Stimulated activated CD4-positive, alpha-beta T cell treated with anti-CD3 and anti-CD28 coated beads, TNF-alpha, amount 100 ng/mL, for 4 hours (primary cell): ENCODE measurements at regions not wholly inside any gene's neighbourhood (a gene's known extent, or its start where the extent isn't known, plus 50 kb on each side); places are given as distances from the start of the nearest gene placed in this dataset.
"Not testable (repeated sequence)": the region's sequence is repeated elsewhere in the genome, so short reads cannot be mapped to it uniquely, and the experiment has no call there.

Source experiments
- DNase-seq, 3 experiments: peaks; one replicate each; pipeline ENCODE4 v3.0.0-alpha.2; 2020; ENCODE audit warnings: low read depth in 3 of 3

DNA sequence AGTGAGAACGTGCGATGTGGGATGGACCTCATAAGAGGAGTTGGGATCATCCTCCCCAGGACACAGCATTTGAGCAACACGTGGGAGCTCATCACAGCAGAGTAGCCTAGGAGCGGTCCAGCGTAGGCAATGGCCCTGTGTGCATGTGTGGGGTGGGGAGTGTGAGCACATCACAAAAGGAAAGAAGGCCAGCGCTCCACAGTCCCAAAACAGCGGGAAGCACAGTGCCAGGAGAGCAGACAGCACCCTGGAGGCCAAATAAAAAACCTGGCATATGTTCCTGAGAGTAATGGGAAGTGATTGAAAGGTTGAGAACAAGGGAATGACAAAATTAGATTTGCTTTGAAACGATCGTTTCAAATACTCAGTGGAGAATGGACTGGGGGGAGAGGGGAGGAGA lies 226.0 kb downstream of the C7orf25 start:
- no peak for DNase-seq

DNA sequence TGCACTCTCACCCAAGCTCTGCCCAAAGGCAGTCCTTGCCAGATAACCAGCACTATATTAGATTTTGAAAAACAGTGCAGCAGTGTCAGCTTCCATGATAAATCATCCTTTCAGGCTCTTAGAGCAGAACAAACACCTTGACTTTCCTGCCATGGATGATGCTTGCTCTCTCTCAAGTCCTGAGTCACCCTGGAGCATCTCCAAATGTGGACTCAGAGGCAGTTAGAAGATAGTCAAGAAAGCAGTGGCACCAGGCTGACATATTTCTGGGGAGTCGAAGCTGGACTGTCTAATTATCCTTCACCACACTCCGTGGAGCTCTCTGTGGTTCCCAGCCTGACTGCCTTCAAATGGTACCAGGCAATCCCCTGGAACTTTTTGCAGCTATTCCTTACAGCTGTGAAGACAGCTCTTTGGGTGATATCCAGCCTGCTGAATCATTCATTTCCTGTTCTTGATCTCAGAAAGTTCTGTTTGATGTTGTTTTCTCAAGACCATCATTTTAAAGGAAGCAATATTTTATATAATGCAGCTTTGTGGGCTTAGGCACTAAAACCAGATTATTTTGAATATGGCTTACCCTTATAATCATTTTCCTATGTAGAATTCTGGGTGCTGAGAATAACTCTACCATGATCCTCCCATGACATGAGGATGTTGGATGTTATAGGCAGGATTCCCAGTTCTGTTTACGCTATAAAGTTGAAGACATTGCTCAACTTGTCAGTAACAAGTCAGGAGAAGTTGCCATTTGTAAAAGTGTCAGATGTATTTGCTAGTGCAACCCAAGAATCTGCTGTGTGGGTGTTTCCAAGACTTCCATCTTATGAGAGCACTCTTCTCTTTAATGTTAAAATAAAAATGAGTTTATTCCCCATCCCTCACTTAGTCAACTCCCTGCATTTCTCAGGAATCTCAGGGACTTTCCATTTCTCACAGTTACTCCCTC lies 233.8 kb downstream of the C7orf25 start:
- no peak for DNase-seq

DNA sequence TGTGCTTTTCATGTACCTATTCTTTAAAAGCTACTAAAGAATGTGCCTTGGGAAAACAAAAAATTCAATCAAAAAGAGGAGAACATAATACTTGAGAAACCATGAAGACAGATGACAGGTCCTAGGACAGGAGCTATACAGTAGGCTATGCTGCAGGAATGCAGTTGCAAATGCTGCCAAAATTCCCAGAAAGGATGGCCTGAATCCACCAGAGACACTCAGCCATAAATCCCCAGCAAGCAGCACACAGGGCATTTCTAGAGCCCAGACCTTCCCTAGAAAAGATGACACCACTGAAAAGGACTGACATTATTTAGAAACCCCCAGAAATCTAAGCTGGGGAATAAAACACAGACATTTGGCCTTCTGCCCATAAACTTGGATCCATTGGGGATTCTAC lies 237.3 kb downstream of the C7orf25 start:
- DNase-seq, result no peak

DNA sequence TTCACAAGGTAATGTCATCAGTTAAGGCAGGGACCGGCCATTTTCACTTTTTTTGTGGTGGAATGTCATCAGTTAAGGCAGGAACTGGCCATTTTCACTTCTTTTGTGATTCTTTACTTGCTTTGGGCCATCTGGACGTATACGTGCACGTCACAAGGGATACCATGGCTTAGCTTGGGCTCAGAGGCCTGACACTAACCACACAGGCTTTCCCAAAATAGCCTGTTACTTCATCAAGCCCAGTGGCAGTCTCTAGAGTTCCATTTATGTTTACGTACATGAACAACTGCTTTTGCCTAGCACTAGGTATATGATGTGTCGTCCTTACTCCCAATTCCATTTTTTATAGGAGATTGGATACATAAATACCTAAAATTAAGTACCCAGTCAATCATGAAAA lies 237.9 kb downstream of the C7orf25 start:
- no peak for DNase-seq

DNA sequence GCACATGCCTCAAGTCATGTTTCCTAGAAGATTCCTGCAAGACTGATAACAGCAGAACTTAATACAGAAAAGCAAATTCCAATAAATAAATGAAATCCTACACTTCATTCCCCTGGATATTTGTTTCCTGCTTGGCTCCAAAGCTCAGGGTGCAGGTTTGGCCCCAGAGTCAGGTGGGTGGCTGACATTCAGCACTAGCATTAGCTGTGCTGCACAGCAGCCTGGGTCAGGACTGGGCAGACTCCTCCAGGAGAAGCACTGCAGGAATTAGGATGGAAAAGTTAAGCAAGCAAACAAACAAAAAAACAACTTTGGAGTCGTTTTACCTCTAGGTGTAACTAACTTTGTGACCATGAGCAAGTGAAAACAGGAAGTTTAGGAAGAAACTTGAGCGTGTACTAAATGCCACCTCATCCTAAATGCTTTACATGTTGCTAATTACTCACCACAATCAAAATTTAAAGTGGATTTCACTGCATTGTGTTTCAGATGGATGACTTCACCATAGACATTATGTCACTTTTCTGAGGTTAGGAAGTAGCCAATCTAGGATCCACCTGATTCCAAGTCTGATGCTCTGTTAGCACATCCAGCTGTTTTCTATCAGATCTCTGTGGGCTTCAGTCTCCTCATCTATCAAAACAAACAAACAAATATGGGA lies 239.4 kb downstream of the C7orf25 start:
- no peak for DNase-seq

DNA sequence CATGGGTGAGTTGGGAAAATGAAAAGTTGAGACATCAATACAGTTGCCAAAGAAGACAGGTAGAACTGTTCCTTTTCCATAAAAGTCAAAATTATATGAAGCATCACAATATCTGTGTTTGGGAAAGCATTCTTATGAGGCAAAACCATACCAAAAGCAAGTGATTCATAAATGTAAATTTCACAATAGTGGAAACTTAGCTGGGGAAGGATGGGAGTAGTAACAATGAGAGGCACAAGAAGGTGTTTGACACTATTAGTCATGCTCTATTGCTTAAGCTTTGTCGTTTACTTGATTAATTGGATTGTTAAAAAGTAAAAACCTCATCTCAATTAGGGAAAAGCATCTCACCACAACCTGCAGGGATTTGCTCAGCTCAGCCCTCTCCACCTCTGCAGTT lies 240.2 kb downstream of the C7orf25 start:
- no peak for DNase-seq

DNA sequence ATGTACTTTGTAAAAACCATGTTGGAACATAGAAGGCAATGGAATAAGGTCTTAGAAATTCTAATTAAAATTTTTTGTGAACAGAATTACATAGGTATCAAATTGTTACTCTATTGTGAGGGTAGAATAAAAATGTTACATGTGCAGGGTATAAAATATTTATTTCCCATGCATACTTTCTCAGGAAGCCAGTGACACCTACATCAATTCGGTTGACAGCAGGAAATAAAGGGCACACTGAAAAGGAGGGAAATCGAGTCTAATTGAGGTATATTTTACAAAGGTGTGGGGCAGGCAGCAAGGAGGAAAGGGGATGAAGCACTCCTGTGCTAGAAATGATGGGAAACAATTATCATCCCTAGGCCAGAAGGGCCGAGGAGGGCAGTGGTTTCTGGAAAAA lies 244.9 kb downstream of the C7orf25 start:
- no peak for DNase-seq

DNA sequence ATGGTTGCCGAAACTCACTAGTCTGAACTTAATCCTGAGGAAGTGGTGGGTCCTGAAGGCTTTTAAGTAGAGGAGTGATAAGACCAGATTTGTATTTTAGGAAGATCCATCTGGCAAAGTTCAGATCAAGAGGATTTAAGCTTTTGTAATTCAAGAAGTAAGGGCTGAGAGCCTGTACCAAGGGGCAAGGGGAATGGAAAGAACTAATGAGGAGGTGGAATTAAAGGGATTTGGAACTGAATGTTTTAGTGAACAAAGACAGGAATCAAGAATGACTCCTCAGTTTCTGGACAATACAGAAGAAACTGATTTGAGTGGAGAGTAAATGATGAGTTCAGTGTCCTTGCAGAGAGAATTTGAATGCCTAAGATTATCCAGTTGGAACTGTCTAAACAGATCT lies 249.0 kb downstream of the C7orf25 start:
- no peak for DNase-seq

DNA sequence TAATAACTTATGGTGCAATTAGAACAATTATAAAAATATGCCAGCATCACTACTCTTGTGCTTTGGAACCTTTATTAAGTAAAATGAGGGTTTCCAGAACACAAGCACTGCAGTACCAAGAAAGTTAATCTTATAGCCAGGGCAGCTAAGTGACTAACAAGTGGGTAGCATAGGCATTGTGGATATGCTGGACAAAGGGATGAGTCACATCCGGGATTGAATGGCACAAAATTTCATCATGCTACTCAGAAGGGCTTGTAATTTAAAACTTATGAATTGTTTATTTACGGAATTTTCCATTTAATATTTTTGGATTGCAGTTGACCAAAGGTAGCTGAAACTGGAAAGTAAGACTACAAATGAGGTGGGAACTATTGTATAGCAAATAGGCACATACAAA lies 250.6 kb downstream of the C7orf25 start:
- DNase-seq, result no peak

DNA sequence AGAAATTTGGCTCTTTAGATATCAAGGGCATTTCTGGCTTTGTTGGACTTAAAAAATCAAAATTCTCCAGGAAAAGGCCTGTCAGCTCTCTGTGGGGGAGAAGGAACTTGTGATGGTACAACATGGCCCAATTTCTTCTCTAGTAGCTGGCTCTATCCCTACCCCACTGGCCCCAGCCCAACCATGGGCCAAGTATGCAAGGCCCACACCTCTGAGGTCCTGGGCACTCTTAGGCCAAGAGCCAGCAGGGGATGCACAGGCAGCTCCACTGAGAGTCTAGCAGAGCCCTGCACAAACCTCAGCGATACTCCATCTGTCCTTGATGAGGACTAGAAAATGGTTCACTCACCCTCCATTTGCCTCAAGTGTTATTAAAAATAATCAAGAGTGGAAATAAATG lies 261.2 kb downstream of the C7orf25 start:
- no peak for DNase-seq

DNA sequence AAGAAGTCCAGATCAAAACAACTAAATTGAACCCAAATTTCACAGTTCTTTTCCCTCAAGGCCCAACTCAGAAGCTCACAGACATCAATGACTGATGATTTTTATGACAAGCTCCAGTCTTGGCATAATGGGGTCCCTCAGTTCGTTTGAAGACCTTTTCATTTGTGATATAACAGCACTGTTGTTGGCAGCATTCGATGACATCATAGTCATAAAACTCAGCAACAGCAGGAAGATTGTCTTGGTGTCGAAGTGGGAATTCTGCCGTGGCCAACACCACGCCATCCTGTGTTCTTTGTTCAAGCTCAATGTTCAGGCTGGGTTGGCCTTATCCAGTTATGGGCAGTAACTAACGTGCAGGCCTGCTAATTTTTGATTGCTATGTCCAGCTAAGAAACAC lies 261.7 kb downstream of the C7orf25 start:
- no peak for DNase-seq

DNA sequence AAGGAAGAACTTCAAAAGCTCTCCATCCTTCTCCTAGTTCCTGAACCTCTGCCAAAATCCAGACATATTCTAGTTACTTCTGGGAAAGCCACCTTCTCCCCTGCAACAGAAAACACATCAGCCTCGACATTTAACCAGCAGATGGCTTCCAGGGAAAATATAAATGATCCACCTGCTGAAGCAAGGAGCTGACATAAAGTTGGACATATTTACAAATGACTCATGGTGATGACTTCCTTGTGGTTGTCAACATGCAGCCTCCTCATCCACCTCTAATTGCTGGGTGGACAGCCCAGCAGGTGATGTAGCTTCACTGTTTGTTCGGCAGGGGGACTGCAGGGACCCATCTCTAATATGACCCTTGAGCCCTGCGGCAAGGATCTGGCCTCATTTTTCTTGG lies 266.0 kb downstream of the C7orf25 start:
- no peak for DNase-seq

DNA sequence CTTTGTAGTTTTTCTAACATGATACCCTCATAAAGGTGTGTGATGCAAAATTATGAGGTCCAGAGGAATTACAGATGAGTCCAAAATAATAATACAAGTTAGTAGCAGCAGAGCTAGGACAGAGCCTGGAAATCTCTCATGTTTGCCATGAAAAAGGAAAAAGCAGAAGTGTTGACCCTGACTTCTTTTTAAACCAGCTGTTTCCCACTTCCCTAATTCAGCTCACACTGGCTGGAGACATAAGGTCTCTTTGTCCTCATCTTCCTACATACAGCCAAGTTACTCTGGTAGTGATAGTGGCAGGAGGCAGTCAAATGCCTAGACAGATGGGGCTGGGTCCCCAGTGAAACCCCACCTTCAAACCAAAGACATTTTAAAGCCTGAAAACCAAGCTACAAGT lies 269.2 kb downstream of the C7orf25 start:
- DNase-seq, result no peak

DNA sequence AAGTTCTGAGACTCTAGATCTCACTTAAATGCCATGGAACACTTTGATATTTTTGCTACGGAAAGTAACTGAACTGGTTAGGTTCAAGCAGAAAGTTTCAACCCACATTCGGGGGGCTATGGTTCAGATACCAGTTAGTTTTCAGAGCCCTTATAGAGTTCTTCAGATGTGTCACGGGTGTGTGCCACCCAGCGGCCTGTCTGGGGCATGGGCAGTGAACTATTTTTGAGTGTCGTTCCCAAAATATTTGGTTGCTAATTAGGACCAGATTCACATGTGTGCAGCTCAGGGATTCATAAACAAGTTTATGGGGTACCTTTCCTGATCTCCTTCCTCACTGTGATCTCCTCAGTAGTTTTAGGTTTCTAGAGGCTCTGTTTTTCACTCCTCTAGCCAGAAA lies 271.9 kb downstream of the C7orf25 start:
- DNase-seq, result no peak

DNA sequence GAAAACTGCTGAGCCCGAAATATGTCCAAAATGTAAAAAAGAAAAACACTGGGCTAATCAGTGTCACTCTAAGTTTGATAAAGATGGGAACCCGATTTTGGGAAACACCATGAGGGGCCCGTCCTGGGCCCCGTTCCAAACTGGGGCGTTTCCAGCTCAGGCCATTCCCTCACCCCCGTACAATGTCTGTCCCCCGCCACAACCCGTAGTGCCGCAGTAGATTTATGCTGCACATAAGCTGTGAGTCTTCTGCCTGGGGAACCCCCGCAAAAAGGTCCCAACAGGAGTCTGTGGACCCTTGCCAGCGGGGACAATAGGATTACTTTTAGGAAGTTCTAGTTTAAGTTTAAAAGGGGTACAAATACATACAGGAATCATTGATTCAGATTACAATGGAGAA lies 275.5 kb downstream of the C7orf25 start:
- not testable (repeated sequence) for DNase-seq

DNA sequence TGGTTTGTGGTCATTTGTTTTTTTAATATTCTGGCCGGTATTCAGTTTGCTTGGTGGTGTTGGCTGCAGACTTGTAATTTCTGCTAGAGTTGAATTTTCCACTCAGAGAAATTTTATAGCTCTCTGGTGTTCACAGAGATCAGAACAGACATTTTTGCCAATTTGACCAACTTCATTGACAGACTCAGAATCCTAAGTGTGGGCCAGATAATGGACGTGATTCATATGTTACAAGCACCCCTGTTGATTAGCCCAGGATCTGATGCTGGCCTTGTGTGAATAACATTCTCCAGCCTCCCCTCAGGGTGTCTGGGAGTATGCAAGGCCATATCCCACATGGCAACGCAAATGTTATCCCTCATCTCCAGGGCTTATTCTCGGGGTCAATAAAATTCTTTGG lies 283.8 kb downstream of the C7orf25 start:
- DNase-seq, result no peak

DNA sequence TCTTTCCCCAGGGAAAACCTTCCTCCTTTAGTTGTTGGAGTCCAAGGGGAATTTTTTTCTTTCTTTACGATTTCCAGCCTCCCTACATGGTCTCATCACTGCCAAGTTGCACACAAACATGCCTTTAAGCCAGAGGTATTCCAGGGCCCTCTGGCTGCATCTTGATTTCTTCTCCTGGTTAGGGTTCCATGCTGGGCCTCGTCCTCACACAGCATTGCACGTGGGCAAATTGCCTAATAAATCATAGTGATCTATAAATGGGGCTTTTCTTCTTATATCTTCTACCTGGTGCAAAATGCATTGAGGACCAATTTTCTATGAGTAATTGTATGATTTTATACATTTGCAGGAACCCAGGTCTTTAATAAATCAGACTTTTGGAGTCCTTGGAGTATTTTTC lies 284.2 kb downstream of the C7orf25 start:
- no peak for DNase-seq

DNA sequence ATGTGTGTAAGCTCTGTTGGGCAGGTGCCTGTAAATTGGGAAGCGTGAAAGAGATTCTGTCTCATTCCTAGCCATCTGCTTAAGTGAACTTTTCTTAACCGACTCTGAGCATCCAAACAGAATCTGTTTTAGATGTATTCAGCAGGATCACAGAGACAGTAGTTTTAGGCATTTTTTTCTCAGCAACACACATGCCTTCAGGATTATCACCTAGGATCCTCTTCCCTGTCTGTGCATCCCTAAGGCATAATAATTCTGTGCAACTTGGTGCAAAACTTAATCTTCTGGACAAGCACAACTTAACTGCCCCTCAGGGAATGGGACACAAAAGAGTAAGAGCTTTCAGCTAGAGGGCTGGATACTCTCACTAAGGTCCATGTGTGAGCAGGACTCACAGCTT lies 284.8 kb downstream of the C7orf25 start:
- DNase-seq, result no peak

DNA sequence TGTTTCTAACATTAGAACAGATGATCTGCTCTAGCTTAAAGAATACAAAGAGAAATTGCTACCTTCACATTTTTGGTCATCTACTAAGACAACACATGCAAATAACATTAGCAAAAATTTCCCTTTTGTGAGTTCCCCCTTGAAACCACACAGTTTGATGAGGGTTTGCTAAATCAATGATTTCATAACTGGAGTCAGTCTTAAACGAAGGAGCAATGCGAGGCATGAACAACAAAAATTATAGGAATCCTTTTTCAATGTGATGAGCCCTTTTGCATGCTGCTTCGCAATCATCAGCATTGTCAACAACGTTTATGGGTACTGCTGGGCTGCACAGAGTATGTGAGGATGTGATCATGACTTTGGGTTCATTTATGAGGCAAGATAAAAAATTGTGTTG lies 286.4 kb downstream of the C7orf25 start:
- no peak for DNase-seq

DNA sequence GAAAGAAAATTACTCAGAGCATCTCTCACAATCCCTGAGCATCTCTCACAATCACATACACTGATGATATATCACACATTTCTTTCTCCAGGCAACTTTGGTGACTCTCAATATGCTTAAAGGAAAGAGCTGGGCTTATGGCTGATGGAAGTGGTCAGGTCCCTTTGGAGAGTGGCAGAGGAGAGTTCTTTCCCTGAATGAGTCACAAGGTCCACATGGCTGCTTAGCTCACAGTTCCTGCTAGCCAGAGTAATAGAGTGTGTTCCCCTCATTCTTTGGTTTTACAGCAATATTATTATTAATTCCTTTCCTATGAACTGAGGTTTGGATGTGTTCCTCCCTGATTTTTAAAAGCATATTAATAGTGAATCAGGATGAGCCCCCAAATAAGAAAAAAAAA lies 287.4 kb downstream of the C7orf25 start:
- DNase-seq, result no peak

DNA sequence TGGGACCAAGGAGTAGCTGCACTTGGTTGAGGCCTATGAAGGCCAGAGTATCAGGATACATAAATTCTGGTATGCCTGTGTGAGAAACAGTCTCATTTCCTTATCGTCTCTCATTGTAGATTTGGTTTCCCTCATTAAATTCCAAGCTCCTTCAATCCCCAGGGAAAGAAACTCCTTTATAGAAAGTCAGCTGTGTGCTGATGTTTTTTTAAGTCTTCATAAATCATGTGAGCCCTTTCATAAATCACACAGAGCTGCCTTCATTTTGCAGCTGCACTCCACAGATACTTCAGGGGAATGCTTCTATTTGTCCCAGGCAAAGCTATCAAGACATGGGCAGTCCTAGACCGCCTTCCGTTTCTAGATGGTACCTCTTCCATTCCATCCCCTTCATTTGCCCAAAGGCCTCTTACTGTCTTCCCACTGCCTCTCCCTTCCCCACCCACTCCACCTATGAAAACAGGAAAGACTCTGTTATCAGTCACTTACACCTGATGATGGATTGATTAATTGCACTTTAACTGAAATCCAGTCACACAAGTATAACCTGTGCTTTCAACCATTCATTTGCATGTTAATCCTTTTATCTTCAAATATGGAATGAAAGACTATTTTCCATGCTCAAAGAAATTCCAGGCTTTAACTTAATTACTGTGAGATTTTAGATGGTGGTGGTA lies 290.2 kb downstream of the C7orf25 start:
- no peak for DNase-seq

DNA sequence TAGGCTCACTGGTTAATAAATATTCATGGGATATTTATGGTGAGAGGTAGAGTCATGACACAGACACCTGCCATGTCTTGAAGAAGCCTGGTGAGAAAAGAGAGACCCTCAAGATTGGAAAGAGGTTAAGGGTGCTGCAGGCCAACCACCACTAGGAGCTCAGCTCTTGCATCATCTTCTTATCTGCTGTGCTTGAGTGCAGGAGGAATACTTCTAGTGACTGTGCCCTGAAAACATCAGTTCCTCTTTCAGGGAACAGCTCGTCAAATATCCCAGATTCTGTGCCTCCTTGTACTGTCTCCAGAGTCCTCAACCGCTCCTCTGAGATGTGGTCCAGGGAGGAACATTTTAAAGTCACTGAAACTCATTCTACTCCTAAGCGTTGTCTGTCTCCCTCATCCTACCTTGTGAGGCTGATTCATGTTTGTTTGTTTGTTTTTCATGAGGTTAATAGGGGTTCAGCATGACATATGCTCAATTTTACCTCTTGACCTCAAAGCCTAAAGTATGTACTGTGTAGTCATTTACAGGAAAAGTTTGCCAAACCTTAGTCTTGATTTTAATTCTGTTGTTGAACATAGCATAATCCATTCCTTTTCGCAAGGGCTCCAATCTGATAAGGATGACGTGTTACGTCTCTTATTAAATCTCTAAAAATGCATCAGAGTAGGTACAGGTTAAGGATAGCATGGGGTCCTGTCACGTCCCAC lies 293.1 kb downstream of the C7orf25 start:
- no peak for DNase-seq
